ENCODE measurements at regions not wholly inside any gene's neighbourhood (a gene's known extent, or its start where the extent isn't known, plus 50 kb on each side); places are given as distances from the start of the nearest gene placed in this dataset.

- Mint-ChIP-seq H3K4me1 (peaks cover 0 to 2% (median 0%) of the 10 kb centered on the region in 3 donors), H3K9me3 (peaks cover 0 to 2% (median 0%) of the 10 kb centered on the region in 3 donors), H3K27ac (no peak overlapping the region), H3K27me3 (no peaks in the 10 kb centered on the region), H3K36me3 (no peaks in the 10 kb centered on the region), H3K4me3 (no peak overlapping the region)
These were observed 140.3 kb downstream of the MAT2B start for GRCh38 chr5:163645421-163646416.

- H3K27ac Mint-ChIP-seq: no peak overlapping the region
- no peaks in the 10 kb centered on the region for H3K36me3 Mint-ChIP-seq
- no peak overlapping the region for H3K4me3 Mint-ChIP-seq
These were observed 144.1 kb downstream of the MAT2B start for GRCh38 chr5:163649514-163649913.

GRCh38 chr5:163653526-163653925, 148.1 kb downstream of the MAT2B start:
- H3K9me3 Mint-ChIP-seq: peaks cover 0 to 10% (median 1%) of the 10 kb centered on the region in 3 donors
- H3K4me1 Mint-ChIP-seq: peaks cover 0 to 2% (median 0%) of the 10 kb centered on the region in 3 donors
- peaks cover 4% of the 10 kb centered on the region for H3K27me3 Mint-ChIP-seq

More at GRCh38 chr5:163649514-163649913, 144.1 kb downstream of the MAT2B start:
- peaks cover 0 to 2% (median 0%) of the 10 kb centered on the region in 3 donors for H3K4me1 Mint-ChIP-seq
- H3K9me3 Mint-ChIP-seq: peaks cover 1 to 10% (median 2%) of the 10 kb centered on the region in 3 donors
- no peaks in the 10 kb centered on the region for H3K27me3 Mint-ChIP-seq

GRCh38 chr5:163658702-163659567, 153.5 kb downstream of the MAT2B start:
- peaks cover 2% of the 10 kb centered on the region for H3K36me3 Mint-ChIP-seq
- peaks cover 0 to 5% (median 1%) of the 10 kb centered on the region in 3 donors for H3K9me3 Mint-ChIP-seq
- H3K27ac Mint-ChIP-seq: no peak overlapping the region
- H3K27me3 Mint-ChIP-seq: peaks cover 7% of the 10 kb centered on the region
- H3K4me1 Mint-ChIP-seq: peaks cover 0 to 3% (median 0%) of the 10 kb centered on the region in 3 donors
- H3K4me3 Mint-ChIP-seq: no peak overlapping the region

More at GRCh38 chr5:163653526-163653925, 148.1 kb downstream of the MAT2B start:
- Mint-ChIP-seq H3K4me3 (no peak overlapping the region), H3K36me3 (peaks cover 2% of the 10 kb centered on the region), H3K27ac (no peak overlapping the region)

GRCh38 chr5:163659568-163659902, 154.1 kb downstream of the MAT2B start:
- Mint-ChIP-seq H3K27me3 (peaks cover 7% of the 10 kb centered on the region), H3K36me3 (peaks cover 2% of the 10 kb centered on the region), H3K4me3 (no peak overlapping the region), H3K27ac (no peak overlapping the region), H3K9me3 (peaks cover 0 to under 1% (median 0%) of the 10 kb centered on the region in 3 donors), H3K4me1 (peaks cover 0 to 3% (median 0%) of the 10 kb centered on the region in 3 donors)

- peaks cover 0 to 2% (median 0%) of the 10 kb centered on the region in 3 donors for H3K9me3 Mint-ChIP-seq
- no peak overlapping the region for H3K27ac Mint-ChIP-seq
- H3K4me3 Mint-ChIP-seq: no peak overlapping the region
- H3K4me1 Mint-ChIP-seq: peaks cover 0 to 1% (median 0%) of the 10 kb centered on the region in 3 donors
- peaks cover 7% of the 10 kb centered on the region for H3K27me3 Mint-ChIP-seq
- peaks cover 2% of the 10 kb centered on the region for H3K36me3 Mint-ChIP-seq
These were observed 155.1 kb downstream of the MAT2B start for GRCh38 chr5:163660486-163660885.

- Mint-ChIP-seq H3K9me3 (peaks cover 0 to 2% (median 0%) of the 10 kb centered on the region in 3 donors), H3K27ac (no peak overlapping the region), H3K27me3 (peaks cover 4% of the 10 kb centered on the region), H3K4me3 (no peak overlapping the region), H3K36me3 (peaks cover under 1% of the 10 kb centered on the region), H3K4me1 (peaks cover 0 to 1% (median 0%) of the 10 kb centered on the region in 3 donors)
These were observed 155.9 kb downstream of the MAT2B start for GRCh38 chr5:163661360-163661759.

GRCh38 chr5:163670036-163670435, 164.6 kb downstream of the MAT2B start:
- Mint-ChIP-seq H3K27me3 (no peaks in the 10 kb centered on the region), H3K4me3 (no peak overlapping the region), H3K4me1 (no peaks in the 10 kb centered on the region), H3K9me3 (no peaks in the 10 kb centered on the region), H3K36me3 (no peaks in the 10 kb centered on the region), H3K27ac (no peak overlapping the region)

- Mint-ChIP-seq H3K27ac (no peak overlapping the region), H3K27me3 (no peaks in the 10 kb centered on the region), H3K9me3 (no peaks in the 10 kb centered on the region), H3K4me1 (no peaks in the 10 kb centered on the region), H3K36me3 (no peaks in the 10 kb centered on the region), H3K4me3 (no peak overlapping the region)
These were observed 171.7 kb downstream of the MAT2B start for GRCh38 chr5:163677092-163677491.

GRCh38 chr5:163682234-163682633, 176.8 kb downstream of the MAT2B start:
- H3K36me3 Mint-ChIP-seq: no peaks in the 10 kb centered on the region
- no peaks in the 10 kb centered on the region for H3K4me1 Mint-ChIP-seq
- H3K27me3 Mint-ChIP-seq: no peaks in the 10 kb centered on the region

GRCh38 chr5:163687414-163687813, 182.0 kb downstream of the MAT2B start:
- H3K27me3 Mint-ChIP-seq: no peaks in the 10 kb centered on the region
- H3K36me3 Mint-ChIP-seq: no peaks in the 10 kb centered on the region
- H3K9me3 Mint-ChIP-seq: no peaks in the 10 kb centered on the region
- no peak overlapping the region for H3K27ac Mint-ChIP-seq
- no peaks in the 10 kb centered on the region for H3K4me1 Mint-ChIP-seq
- H3K4me3 Mint-ChIP-seq: no peak overlapping the region

More at GRCh38 chr5:163682234-163682633, 176.8 kb downstream of the MAT2B start:
- H3K9me3 Mint-ChIP-seq: no peaks in the 10 kb centered on the region
- H3K27ac Mint-ChIP-seq: no peak overlapping the region
- no peak overlapping the region for H3K4me3 Mint-ChIP-seq

GRCh38 chr5:163692091-163692490, 186.7 kb downstream of the MAT2B start:
- H3K9me3 Mint-ChIP-seq: no peaks in the 10 kb centered on the region
- peaks cover 2% of the 10 kb centered on the region for H3K27me3 Mint-ChIP-seq
- H3K27ac Mint-ChIP-seq: no peak overlapping the region
- H3K4me1 Mint-ChIP-seq: peaks cover 6 to 10% (median 7%) of the 10 kb centered on the region in 3 donors
- H3K4me3 Mint-ChIP-seq: no peak overlapping the region
- peaks cover 2% of the 10 kb centered on the region for H3K36me3 Mint-ChIP-seq

GRCh38 chr5:163695830-163696578, 190.6 kb downstream of the MAT2B start:
- peak overlapping the region in 1 of 4 donors; percentile 52 for H3K4me3 Mint-ChIP-seq
- H3K4me1 Mint-ChIP-seq: peaks cover 6 to 10% (median 7%) of the 10 kb centered on the region in 3 donors
- H3K9me3 Mint-ChIP-seq: no peaks in the 10 kb centered on the region
- peaks cover 2% of the 10 kb centered on the region for H3K27me3 Mint-ChIP-seq
- H3K27ac Mint-ChIP-seq: no peak overlapping the region
- peaks cover 2% of the 10 kb centered on the region for H3K36me3 Mint-ChIP-seq

- H3K4me1 Mint-ChIP-seq: peaks cover 6 to 10% (median 7%) of the 10 kb centered on the region in 3 donors
- peaks cover 2% of the 10 kb centered on the region for H3K36me3 Mint-ChIP-seq
- no peak overlapping the region for H3K4me3 Mint-ChIP-seq
- no peak overlapping the region for H3K27ac Mint-ChIP-seq
- no peaks in the 10 kb centered on the region for H3K9me3 Mint-ChIP-seq
- H3K27me3 Mint-ChIP-seq: peaks cover 2% of the 10 kb centered on the region
These were observed 191.1 kb downstream of the MAT2B start for GRCh38 chr5:163696579-163696887.

All from IgD-negative memory B cell (primary cell).